ENCODE measurements at regions not wholly inside any gene's neighbourhood (a gene's known extent, or its start where the extent isn't known, plus 50 kb on each side); places are given as distances from the start of the nearest gene placed in this dataset.

- intact Hi-C loops (cut with DNase I) = no loop called here
Observed at GRCh38 chr3:13262493-13263211, 157.5 kb downstream of the NUP210 start.

DNA sequence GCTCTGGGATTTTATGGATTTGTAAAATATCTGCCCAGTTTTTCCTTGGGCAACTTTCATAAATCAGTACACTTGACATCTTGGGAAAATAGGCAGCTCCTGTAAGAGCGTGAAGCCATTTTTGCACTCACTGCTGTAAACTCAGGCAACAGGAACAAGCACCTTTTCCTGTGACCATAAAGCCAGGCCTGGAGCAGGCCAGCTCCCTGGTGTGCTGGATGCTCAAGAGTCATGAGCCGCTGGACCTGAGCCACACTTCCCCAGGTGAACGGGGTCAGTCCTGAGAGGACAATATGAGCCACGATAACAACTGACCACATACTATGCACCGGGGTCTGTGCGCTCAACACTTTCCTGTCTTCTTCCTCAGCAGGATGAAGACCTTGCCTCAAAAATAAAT, 158.2 kb downstream of the NUP210 start:
- Histone ChIP-seq H3K27ac (no peak overlapping the region), H3K4me1 (no peaks in the 10 kb centered on the region), H3K36me3 (no peaks in the 10 kb centered on the region), H3K9me3 (no peaks in the 10 kb centered on the region), H3K27me3 (no peaks in the 10 kb centered on the region), H3K4me3 (no peak overlapping the region)
- no peak for DNase-seq
- TF ChIP-seq, protein P1, sequence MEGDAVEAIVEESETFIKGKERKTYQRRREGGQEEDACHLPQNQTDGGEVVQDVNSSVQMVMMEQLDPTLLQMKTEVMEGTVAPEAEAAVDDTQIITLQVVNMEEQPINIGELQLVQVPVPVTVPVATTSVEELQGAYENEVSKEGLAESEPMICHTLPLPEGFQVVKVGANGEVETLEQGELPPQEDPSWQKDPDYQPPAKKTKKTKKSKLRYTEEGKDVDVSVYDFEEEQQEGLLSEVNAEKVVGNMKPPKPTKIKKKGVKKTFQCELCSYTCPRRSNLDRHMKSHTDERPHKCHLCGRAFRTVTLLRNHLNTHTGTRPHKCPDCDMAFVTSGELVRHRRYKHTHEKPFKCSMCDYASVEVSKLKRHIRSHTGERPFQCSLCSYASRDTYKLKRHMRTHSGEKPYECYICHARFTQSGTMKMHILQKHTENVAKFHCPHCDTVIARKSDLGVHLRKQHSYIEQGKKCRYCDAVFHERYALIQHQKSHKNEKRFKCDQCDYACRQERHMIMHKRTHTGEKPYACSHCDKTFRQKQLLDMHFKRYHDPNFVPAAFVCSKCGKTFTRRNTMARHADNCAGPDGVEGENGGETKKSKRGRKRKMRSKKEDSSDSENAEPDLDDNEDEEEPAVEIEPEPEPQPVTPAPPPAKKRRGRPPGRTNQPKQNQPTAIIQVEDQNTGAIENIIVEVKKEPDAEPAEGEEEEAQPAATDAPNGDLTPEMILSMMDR (IDR thresholded peaks at IDR 0.05) = no peak
- ATAC-seq = no peak
- intact Hi-C loops (cut with DNase I) = no loop called here

More at GRCh38 chr3:13262493-13263211, 157.5 kb downstream of the NUP210 start:
- ATAC-seq = no peak
- no peaks in the 10 kb centered on the region for H3K27me3 ChIP-seq
- H3K36me3 ChIP-seq = no peaks in the 10 kb centered on the region
- H3K27ac ChIP-seq = no peak overlapping the region
- H3K4me1 ChIP-seq = no peaks in the 10 kb centered on the region
- H3K4me3 ChIP-seq = no peak overlapping the region
- TF ChIP-seq, protein P1 (IDR thresholded peaks at IDR 0.05) = no peak
- no peaks in the 10 kb centered on the region for H3K9me3 ChIP-seq
- no peak for DNase-seq

DNA sequence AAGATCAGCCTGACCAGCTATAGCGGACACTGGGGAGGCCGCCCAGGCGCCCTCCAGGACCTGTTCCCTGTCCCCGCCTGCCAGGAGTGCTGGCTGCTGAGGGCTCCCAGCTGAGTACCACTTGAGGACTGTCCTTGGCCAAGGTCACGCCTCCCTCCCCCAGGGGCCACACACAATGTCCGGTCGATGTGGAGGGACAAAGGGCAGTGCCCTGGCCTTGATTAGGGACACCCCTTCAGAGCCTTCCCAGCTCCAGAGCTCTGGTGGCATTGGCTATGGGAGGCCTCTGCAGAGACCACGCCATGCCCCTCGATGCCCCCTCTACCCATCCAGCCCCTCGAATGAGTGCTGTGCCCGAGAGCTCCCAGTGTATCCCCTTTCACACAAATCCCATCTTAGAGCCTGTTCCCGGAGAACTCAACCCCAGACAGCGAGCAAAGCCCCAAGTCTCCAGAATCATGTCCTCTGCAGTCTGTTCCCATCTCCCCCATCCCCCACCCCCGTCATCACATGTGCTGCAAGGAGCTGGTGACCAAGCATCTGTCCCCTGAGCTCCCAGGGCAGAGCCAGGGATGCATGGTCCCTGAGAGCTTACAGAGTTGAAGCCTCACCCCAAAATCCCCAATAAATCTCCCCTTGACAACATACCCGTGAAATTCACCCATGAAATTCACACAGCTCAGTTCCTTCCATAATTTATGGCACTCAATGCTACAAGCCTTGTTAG, 158.9 kb downstream of the NUP210 start:
- DNase-seq (no peak), ATAC-seq (no peak)
- Histone ChIP-seq H3K4me3 (no peak overlapping the region), H3K27me3 (no peaks in the 10 kb centered on the region), H3K4me1 (no peaks in the 10 kb centered on the region), H3K36me3 (no peaks in the 10 kb centered on the region), H3K27ac (no peak overlapping the region), H3K9me3 (no peaks in the 10 kb centered on the region)
- intact Hi-C loops (cut with DNase I) = no loop called here
- TF ChIP-seq, protein P1 (IDR thresholded peaks at IDR 0.05) = no peak

GRCh38 chr3:13260259-13261103, 159.6 kb downstream of the NUP210 start:
- H3K27ac ChIP-seq = no peak overlapping the region
- ATAC-seq (no peak), DNase-seq (no peak)
- no peaks in the 10 kb centered on the region for H3K4me1 ChIP-seq
- H3K36me3 ChIP-seq = no peaks in the 10 kb centered on the region
- H3K4me3 ChIP-seq = no peak overlapping the region
- TF ChIP-seq, protein P1 (IDR thresholded peaks at IDR 0.05) = no peak
- no peaks in the 10 kb centered on the region for H3K9me3 ChIP-seq
- intact Hi-C loops (cut with DNase I) = no loop called here
- no peaks in the 10 kb centered on the region for H3K27me3 ChIP-seq

DNA sequence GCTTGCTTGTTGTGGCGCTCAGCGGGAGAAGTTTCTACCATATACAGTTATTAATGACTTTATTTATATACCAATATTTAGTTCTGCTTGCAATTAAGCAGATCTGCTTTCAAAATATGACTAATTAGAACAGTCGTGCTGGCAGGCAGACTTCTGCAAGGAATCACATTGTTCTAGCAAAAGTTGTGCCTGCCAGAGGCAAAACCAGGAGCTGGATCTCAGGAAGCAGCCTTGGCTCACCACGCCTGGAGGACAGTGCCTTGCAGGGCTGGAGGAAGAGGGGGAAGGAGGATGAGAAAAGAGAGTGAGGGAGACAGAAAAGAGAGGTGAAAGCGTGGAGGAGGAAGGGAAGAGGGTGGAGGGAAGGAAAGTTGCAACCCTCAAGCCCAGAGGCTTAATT, 160.3 kb downstream of the NUP210 start:
- Histone ChIP-seq H3K36me3 (no peaks in the 10 kb centered on the region), H3K27ac (no peak overlapping the region), H3K9me3 (no peaks in the 10 kb centered on the region), H3K4me1 (no peaks in the 10 kb centered on the region), H3K27me3 (no peaks in the 10 kb centered on the region), H3K4me3 (no peak overlapping the region)
- TF ChIP-seq, protein P1 (IDR thresholded peaks at IDR 0.05) = no peak
- intact Hi-C loops (cut with DNase I) = no loop called here
- no peak for ATAC-seq
- no peak for DNase-seq
